IMR-90 (cell line): ENCODE measurements at regions not wholly inside any gene's neighbourhood (a gene's known extent, or its start where the extent isn't known, plus 50 kb on each side); places are given as distances from the start of the nearest gene placed in this dataset.

Experiments
- ATAC-seq: fragments of 200-7000 bp; cut with Tn5 transposase; 2 replicates; pipeline ENCODE4 v1.9.1; 2020; ENCODE audit warnings: low read depth, mild to moderate bottlenecking, moderate library complexity
- BruUV-seq: library from RNA; stranded (reverse); fragments of 400-500 nt; replicated peaks from 2 replicates; lab custom pipeline; 2021; lab: Mats Ljungman, UMichigan
- CTCF ChIA-PET: fragments of 300-600 bp; formaldehyde crosslinking; extraction: SDS; loops from one replicate; lab custom pipeline; 2021; ENCODE audit warnings: antibody characterized with exemption; lab: Yijun Ruan, JAX
- POLR2A ChIA-PET: fragments of 300-600 bp; sonication (Branson Sonifier 250); formaldehyde crosslinking; loops from one replicate; lab custom pipeline; 2022; ENCODE audit warnings: antibody characterized with exemption; ENCODE audit not compliant: unreplicated experiment; lab: Charles Lee
- DNase-seq: peaks from one replicate; pipeline ENCODE4 v3.0.0; 2013
- H2AFZ ChIP-seq: replicated peaks from 2 replicates; pipeline ENCODE3; 2013; ENCODE audit warnings: low read length, mild to moderate bottlenecking; ENCODE audit not compliant: poor library complexity
- H2AK5ac ChIP-seq: 2 replicates; pipeline ENCODE4 v1.6.1; 2013; ENCODE audit warnings: low read depth, low read length, inconsistent platforms
- H2AK9ac ChIP-seq: replicated peaks from 2 replicates; pipeline ENCODE3; 2013; ENCODE audit warnings: mild to moderate bottlenecking, low read depth, low read length, moderate library complexity; ENCODE audit not compliant: poor library complexity
- H2BK120ac ChIP-seq: 2 replicates; pipeline ENCODE4 v1.6.1; 2013; ENCODE audit warnings: low read depth, low read length, inconsistent platforms
- H2BK15ac ChIP-seq: 3 replicates; pipeline ENCODE4 v1.6.1; 2013; ENCODE audit warnings: low read depth, low read length, inconsistent platforms
- H2BK20ac ChIP-seq: 2 replicates; pipeline ENCODE4 v1.6.1; 2013; ENCODE audit warnings: low read depth, mild to moderate bottlenecking, inconsistent platforms, low read length, moderate library complexity
- H2BK5ac ChIP-seq: 2 replicates; pipeline ENCODE4 v1.6.1; 2013; ENCODE audit warnings: mild to moderate bottlenecking, low read depth, low read length, inconsistent platforms; ENCODE audit not compliant: poor library complexity, severe bottlenecking
- H3K14ac ChIP-seq: replicated peaks from 2 replicates; pipeline ENCODE4 v1.6.1; 2013; ENCODE audit warnings: low read depth, low read length, inconsistent platforms
- H3K18ac ChIP-seq: 2 replicates; pipeline ENCODE4 v1.6.1; 2013; ENCODE audit warnings: low read depth, low read length, control low read depth
- H3K23ac ChIP-seq: 2 replicates; pipeline ENCODE4 v1.6.1; 2013; ENCODE audit warnings: low read depth, low read length, inconsistent platforms
- H3K27ac ChIP-seq: 2 replicates; pipeline ENCODE4 v1.5.1; 2013; ENCODE audit warnings: mild to moderate bottlenecking, control low read depth, low read length; ENCODE audit not compliant: insufficient read depth
- H3K27me3 ChIP-seq: 2 replicates; pipeline ENCODE4 v1.6.1; 2013; ENCODE audit warnings: low read length; ENCODE audit not compliant: control insufficient read depth, insufficient read depth
- H3K36me3 ChIP-seq: 2 replicates; pipeline ENCODE4 v1.6.1; 2013; ENCODE audit warnings: low read length, mixed read lengths; ENCODE audit not compliant: control insufficient read depth, insufficient read depth
- H3K4ac ChIP-seq: 2 replicates; pipeline ENCODE4 v1.6.1; 2013; ENCODE audit warnings: low read depth, low read length, inconsistent platforms
- H3K4me1 ChIP-seq: 2 replicates; pipeline ENCODE4 v1.6.1; 2013; ENCODE audit warnings: low read length, mixed read lengths; ENCODE audit not compliant: control insufficient read depth, insufficient read depth
- H3K4me2 ChIP-seq: 2 replicates; pipeline ENCODE4 v1.6.1; 2013; ENCODE audit warnings: low read depth, mild to moderate bottlenecking, control low read depth, low read length, moderate library complexity
- H3K4me3 ChIP-seq: 2 replicates; pipeline ENCODE4 v1.5.1; 2013; ENCODE audit warnings: low read depth, mild to moderate bottlenecking, control low read depth, low read length, moderate library complexity; ENCODE audit not compliant: insufficient read depth
- H3K56ac ChIP-seq: 2 replicates; pipeline ENCODE4 v1.6.1; 2013; ENCODE audit warnings: low read length, inconsistent platforms; ENCODE audit not compliant: insufficient read depth; ENCODE audit errors: extremely low read depth
- H3K79me1 ChIP-seq, 2 experiments: 2 replicates each; pipeline ENCODE4 v1.6.1; 2013; ENCODE audit warnings: low read length in 2 of 2, inconsistent platforms in 1 of 2, low read depth in 1 of 2
- H3K9ac ChIP-seq: 2 replicates; pipeline ENCODE4 v1.6.1; 2013; ENCODE audit warnings: low read depth, low read length, control low read depth
- H3K9me1 ChIP-seq: 2 replicates; pipeline ENCODE4 v1.6.1; 2013; ENCODE audit warnings: low read length, inconsistent platforms; ENCODE audit not compliant: insufficient read depth
- H3K9me3 ChIP-seq: 2 replicates; pipeline ENCODE4 v1.6.1; 2013; ENCODE audit warnings: low read length; ENCODE audit not compliant: control insufficient read depth, insufficient read depth
- H4K20me1 ChIP-seq: 2 replicates; pipeline ENCODE4 v1.6.1; 2013; ENCODE audit warnings: low read length, inconsistent platforms; ENCODE audit not compliant: insufficient read depth
- H4K5ac ChIP-seq: 2 replicates; pipeline ENCODE4 v1.6.1; 2013; ENCODE audit warnings: mild to moderate bottlenecking, low read depth, low read length, control low read depth
- H4K8ac ChIP-seq, 2 experiments: 2 replicates each; pipeline ENCODE4 v1.6.1; 2013; ENCODE audit warnings: low read depth in 2 of 2, low read length in 2 of 2, control low read depth in 1 of 2, inconsistent platforms in 1 of 2
- H4K91ac ChIP-seq: 2 replicates; pipeline ENCODE4 v1.6.1; 2013; ENCODE audit warnings: low read depth, low read length, inconsistent platforms; ENCODE audit not compliant: insufficient read depth
- BHLHE40 ChIP-seq: fragments of 150-350 bp; IDR thresholded peaks from 2 replicates; pipeline ENCODE4 v1.6.1; 2016; ENCODE audit warnings: mild to moderate bottlenecking, low read depth, low read length
- CEBPB ChIP-seq: IDR thresholded peaks from 2 replicates; pipeline ENCODE4 v1.6.1; 2012; ENCODE audit warnings: low read depth, low read length, improper control_type of control experiment
- CHD1 ChIP-seq: IDR thresholded peaks from 2 replicates; pipeline ENCODE4 v1.6.1; 2012; ENCODE audit warnings: low read depth, low read length, improper control_type of control experiment
- FOS ChIP-seq: fragments of 150-350 bp; IDR thresholded peaks from 2 replicates; pipeline ENCODE4 v1.6.1; 2016; ENCODE audit warnings: low read depth, low read length
- MAFK ChIP-seq: IDR thresholded peaks from 2 replicates; pipeline ENCODE4 v1.6.1; 2012; ENCODE audit warnings: low read depth, low read length, improper control_type of control experiment
- MAZ ChIP-seq: IDR thresholded peaks from 2 replicates; pipeline ENCODE4 v1.6.1; 2012; ENCODE audit warnings: low read depth, mild to moderate bottlenecking, low read length, improper control_type of control experiment, moderate library complexity, borderline replicate concordance
- MXI1 ChIP-seq: IDR thresholded peaks from 2 replicates; pipeline ENCODE4 v1.6.1; 2012; ENCODE audit warnings: low read depth, mild to moderate bottlenecking, low read length, moderate library complexity, borderline replicate concordance
- NFE2L2 ChIP-seq: fragments of 150-350 bp; IDR thresholded peaks from 2 replicates; pipeline ENCODE4 v1.6.1; 2016; ENCODE audit warnings: low read depth, mild to moderate bottlenecking, low read length
- POLR2A ChIP-seq: IDR thresholded peaks from 2 replicates; pipeline ENCODE4 v1.6.1; 2012; ENCODE audit warnings: mild to moderate bottlenecking, low read depth, low read length
- RAD21 ChIP-seq: IDR thresholded peaks from 2 replicates; pipeline ENCODE4 v1.6.1; 2012; ENCODE audit warnings: low read length, improper control_type of control experiment
- RCOR1 ChIP-seq: IDR thresholded peaks from 2 replicates; pipeline ENCODE4 v1.6.1; 2012; ENCODE audit warnings: mild to moderate bottlenecking, low read length, improper control_type of control experiment; ENCODE audit not compliant: insufficient replicate concordance
- RFX5 ChIP-seq: IDR thresholded peaks from 2 replicates; pipeline ENCODE4 v1.8.0; 2012; ENCODE audit warnings: low read depth, mild to moderate bottlenecking, low read length, moderate library complexity
- SMC3 ChIP-seq: fragments of 150-350 bp; IDR thresholded peaks from 2 replicates; pipeline ENCODE4 v1.6.1; 2016; ENCODE audit warnings: low read depth, mild to moderate bottlenecking, antibody characterized with exemption, low read length, moderate library complexity
- USF2 ChIP-seq: fragments of 150-350 bp; IDR thresholded peaks from 2 replicates; pipeline ENCODE4 v1.6.1; 2017; ENCODE audit warnings: mild to moderate bottlenecking, antibody characterized with exemption, low read length, low read depth
- WGBS, 2 experiments: methylation state at CpG; one replicate each; pipeline versions ENCODE4 v1.1.5 to v1.1.7; 2013; ENCODE audit warnings: missing lambda C conversion rate in 2 of 2; ENCODE audit not compliant: insufficient read length in 1 of 2; ENCODE audit errors: extremely low coverage in 2 of 2; 5-methylcytosine and 5-hydroxymethylcytosine counted together
- dilution Hi-C: fragments of 300-500 bp; cut with HindIII; formaldehyde crosslinking; loops from one replicate; pipeline ENCODE4 v1.14.3; 2018; ENCODE audit warnings: low sequenced_read_pairs; ENCODE audit not compliant: unreplicated experiment
- in situ Hi-C: fragments of 300-500 bp; cut with MboI; formaldehyde crosslinking; loops from 3 replicates; pipeline ENCODE4 v1.14.3; 2019; ENCODE audit warnings: low sequenced_read_pairs, inconsistent platforms, mixed read lengths
- intact Hi-C: fragments of 100-400 bp; cut with micrococcal nuclease; formaldehyde crosslinking; loops from 2 replicates; pipeline ENCODE4 v1.10.0; 2022
- TF ChIP-seq, protein P1 (sequence below): conservative IDR thresholded peaks from 2 replicates; pipeline ENCODE4 v1.5.1; 2012; ENCODE audit warnings: mild to moderate bottlenecking, low read depth, low read length, improper control_type of control experiment
- TF ChIP-seq, protein P2 (sequence below): fragments of 150-350 bp; IDR thresholded peaks from 2 replicates; pipeline ENCODE4 v1.6.1; 2016; ENCODE audit warnings: low read depth, mild to moderate bottlenecking, low read length, moderate library complexity, borderline replicate concordance

- Histone ChIP-seq H2AK9ac (no peak overlapping the region), H2AFZ (no peak overlapping the region), H4K91ac (no peak overlapping the region), H3K27me3 (no peaks in the 10 kb centered on the region), H4K8ac (no peak overlapping the region), H3K4me3 (no peak overlapping the region), H3K36me3 (no peaks in the 10 kb centered on the region), H3K18ac (no peak overlapping the region), H3K27ac (no peak overlapping the region), H3K9me1 (no peaks in the 10 kb centered on the region), H3K9me3 (0 out of 2 replicates have a peak, but pooled peaks cover 2% of the 10 kb centered on the region), H3K4ac (no peak overlapping the region), H3K14ac (no peak overlapping the region), H4K5ac (no peak overlapping the region), H3K56ac (no peak overlapping the region), H2BK20ac (no peak overlapping the region), H2AK5ac (no peak overlapping the region), H2BK5ac (no peak overlapping the region), H3K9ac (no peak overlapping the region), H3K4me2 (no peak overlapping the region), H3K79me1 (no peaks in the 10 kb centered on the region), H2BK120ac (no peak overlapping the region), H2BK15ac (no peak overlapping the region), H3K23ac (no peak overlapping the region), H3K4me1 (no peaks in the 10 kb centered on the region), H4K20me1 (no peaks in the 10 kb centered on the region)
- no TSS peak for BruUV-seq
- in situ Hi-C loops: no loop called here
- ATAC-seq (no peak), DNase-seq (no peak)
- intact Hi-C loops: no loop called here
- dilution Hi-C loops: no loop called here
- TF ChIP-seq MAFK (no peak), NFE2L2 (no peak), USF2 (no peak), RAD21 (no peak), MAZ (no peak), MXI1 (no peak), CHD1 (no peak), CEBPB (no peak), SMC3 (no peak), RFX5 (no peak), RCOR1 (no peak), BHLHE40 (no peak), FOS (no peak), POLR2A (no peak)
- TF ChIP-seq, protein P1, sequence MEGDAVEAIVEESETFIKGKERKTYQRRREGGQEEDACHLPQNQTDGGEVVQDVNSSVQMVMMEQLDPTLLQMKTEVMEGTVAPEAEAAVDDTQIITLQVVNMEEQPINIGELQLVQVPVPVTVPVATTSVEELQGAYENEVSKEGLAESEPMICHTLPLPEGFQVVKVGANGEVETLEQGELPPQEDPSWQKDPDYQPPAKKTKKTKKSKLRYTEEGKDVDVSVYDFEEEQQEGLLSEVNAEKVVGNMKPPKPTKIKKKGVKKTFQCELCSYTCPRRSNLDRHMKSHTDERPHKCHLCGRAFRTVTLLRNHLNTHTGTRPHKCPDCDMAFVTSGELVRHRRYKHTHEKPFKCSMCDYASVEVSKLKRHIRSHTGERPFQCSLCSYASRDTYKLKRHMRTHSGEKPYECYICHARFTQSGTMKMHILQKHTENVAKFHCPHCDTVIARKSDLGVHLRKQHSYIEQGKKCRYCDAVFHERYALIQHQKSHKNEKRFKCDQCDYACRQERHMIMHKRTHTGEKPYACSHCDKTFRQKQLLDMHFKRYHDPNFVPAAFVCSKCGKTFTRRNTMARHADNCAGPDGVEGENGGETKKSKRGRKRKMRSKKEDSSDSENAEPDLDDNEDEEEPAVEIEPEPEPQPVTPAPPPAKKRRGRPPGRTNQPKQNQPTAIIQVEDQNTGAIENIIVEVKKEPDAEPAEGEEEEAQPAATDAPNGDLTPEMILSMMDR: no peak
- TF ChIP-seq, protein P2, sequence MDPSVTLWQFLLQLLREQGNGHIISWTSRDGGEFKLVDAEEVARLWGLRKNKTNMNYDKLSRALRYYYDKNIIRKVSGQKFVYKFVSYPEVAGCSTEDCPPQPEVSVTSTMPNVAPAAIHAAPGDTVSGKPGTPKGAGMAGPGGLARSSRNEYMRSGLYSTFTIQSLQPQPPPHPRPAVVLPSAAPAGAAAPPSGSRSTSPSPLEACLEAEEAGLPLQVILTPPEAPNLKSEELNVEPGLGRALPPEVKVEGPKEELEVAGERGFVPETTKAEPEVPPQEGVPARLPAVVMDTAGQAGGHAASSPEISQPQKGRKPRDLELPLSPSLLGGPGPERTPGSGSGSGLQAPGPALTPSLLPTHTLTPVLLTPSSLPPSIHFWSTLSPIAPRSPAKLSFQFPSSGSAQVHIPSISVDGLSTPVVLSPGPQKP: no peak
- WGBS, 2 experiments: no CpG with 5 or more reads among the region's 1 CpG
- CTCF ChIA-PET: no interaction called here
- POLR2A ChIA-PET: no interaction called here
Measured at GRCh38 chr11:42055606-42056005, 596.2 kb upstream of the LRRC4C start.
